HEK293 (cell line): ENCODE measurements at regions not wholly inside any gene's neighbourhood (a gene's known extent, or its start where the extent isn't known, plus 50 kb on each side); places are given as distances from the start of the nearest gene placed in this dataset.

ENCODE experiments used
- YY1 ChIP-seq: fragments of 450-650 bp; formaldehyde crosslinking; IDR thresholded peaks from 2 replicates; pipeline ENCODE4 v1.5.1; 2018; ENCODE audit warnings: missing biosample characterization, missing genetic modification characterization
- ZNF121 ChIP-seq: fragments of 450-650 bp; formaldehyde crosslinking; IDR thresholded peaks from 2 replicates; pipeline ENCODE4 v1.5.1; 2016; ENCODE audit warnings: missing biosample characterization, missing genetic modification characterization
- ZNF175 ChIP-seq: fragments of 450-650 bp; formaldehyde crosslinking; IDR thresholded peaks from 2 replicates; pipeline ENCODE4 v1.5.1; 2016; ENCODE audit warnings: missing biosample characterization, missing genetic modification characterization
- ZNF292 ChIP-seq: fragments of 450-650 bp; formaldehyde crosslinking; IDR thresholded peaks from 2 replicates; pipeline ENCODE4 v1.5.1; 2016; ENCODE audit warnings: low read depth, missing biosample characterization, missing genetic modification characterization, borderline replicate concordance

GRCh38 chr18:27861539-27861938 is 315.4 kb downstream of the CDH2 start:
- no peak for TF ChIP-seq YY1
- no peak for TF ChIP-seq ZNF121 (tag by site-specific recombination)
- TF ChIP-seq ZNF292 (tag by site-specific recombination) = no peak
- no peak for TF ChIP-seq ZNF175 (tag by site-specific recombination)
